Cardiac muscle cell (in vitro differentiated cells and primary cell): ENCODE measurements at regions not wholly inside any gene's neighbourhood (a gene's known extent, or its start where the extent isn't known, plus 50 kb on each side); places are given as distances from the start of the nearest gene placed in this dataset.

Source experiments
- DNase-seq, 2 donors: peaks; one replicate each; pipeline versions ENCODE4 v3.0.0 to v3.0.0-alpha.2; 2010 to 2017; ENCODE audit warnings: low read depth in 1 of 2, low spot score in 1 of 2
- H3K27ac ChIP-seq: fragments of 200-600 bp; sonication (generic); 2 replicates; pipeline ENCODE4 v1.5.1; 2016
- H3K27me3 ChIP-seq: fragments of 200-600 bp; sonication (generic); 2 replicates; pipeline ENCODE4 v1.6.0; 2016; ENCODE audit warnings: control low read depth
- H3K36me3 ChIP-seq: fragments of 200-600 bp; sonication (generic); 2 replicates; pipeline ENCODE4 v1.5.1; 2016; ENCODE audit warnings: control low read depth
- H3K4me1 ChIP-seq: fragments of 200-600 bp; sonication (generic); 2 replicates; pipeline ENCODE4 v1.8.1; 2017; ENCODE audit warnings: low read depth, mild to moderate bottlenecking, mixed run types
- H3K4me3 ChIP-seq: fragments of 200-600 bp; sonication (generic); 2 replicates; pipeline ENCODE4 v1.5.1; 2016; ENCODE audit warnings: mild to moderate bottlenecking
- H3K9me3 ChIP-seq: fragments of 200-600 bp; sonication (generic); 2 replicates; pipeline ENCODE4 v1.5.1; 2017; ENCODE audit warnings: low read depth, mild to moderate bottlenecking, control low read depth
- CTCF ChIP-seq: IDR thresholded peaks from 2 replicates; pipeline ENCODE4 v1.5.1; 2012; ENCODE audit warnings: low read depth, mild to moderate bottlenecking, low read length

GRCh38 chr3:189477614-189478013, 153.6 kb upstream of the TP63 start:
- no peak overlapping the region for H3K27ac ChIP-seq
- H3K27me3 ChIP-seq = no peaks in the 10 kb centered on the region
- no peak for DNase-seq
- TF ChIP-seq CTCF = no peak
- no peaks in the 10 kb centered on the region for H3K4me1 ChIP-seq
- H3K9me3 ChIP-seq = no peaks in the 10 kb centered on the region
- no peaks in the 10 kb centered on the region for H3K36me3 ChIP-seq
- no peak overlapping the region for H3K4me3 ChIP-seq

- no peaks in the 10 kb centered on the region for H3K27me3 ChIP-seq
- no peaks in the 10 kb centered on the region for H3K4me1 ChIP-seq
- DNase-seq = no peak
- H3K36me3 ChIP-seq = no peaks in the 10 kb centered on the region
- no peak for TF ChIP-seq CTCF
- no peak overlapping the region for H3K4me3 ChIP-seq
- no peak overlapping the region for H3K27ac ChIP-seq
- no peaks in the 10 kb centered on the region for H3K9me3 ChIP-seq
Observed at GRCh38 chr3:189486556-189486955, 144.6 kb upstream of the TP63 start.

GRCh38 chr3:189488241-189488767, 142.9 kb upstream of the TP63 start:
- H3K9me3 ChIP-seq = no peaks in the 10 kb centered on the region
- DNase-seq = peak in 1 of 2 donors; percentile 81
- no peak overlapping the region for H3K4me3 ChIP-seq
- no peak overlapping the region for H3K27ac ChIP-seq
- no peaks in the 10 kb centered on the region for H3K36me3 ChIP-seq
- H3K27me3 ChIP-seq = no peaks in the 10 kb centered on the region
- TF ChIP-seq CTCF = no peak
- H3K4me1 ChIP-seq = no peaks in the 10 kb centered on the region

DNA sequence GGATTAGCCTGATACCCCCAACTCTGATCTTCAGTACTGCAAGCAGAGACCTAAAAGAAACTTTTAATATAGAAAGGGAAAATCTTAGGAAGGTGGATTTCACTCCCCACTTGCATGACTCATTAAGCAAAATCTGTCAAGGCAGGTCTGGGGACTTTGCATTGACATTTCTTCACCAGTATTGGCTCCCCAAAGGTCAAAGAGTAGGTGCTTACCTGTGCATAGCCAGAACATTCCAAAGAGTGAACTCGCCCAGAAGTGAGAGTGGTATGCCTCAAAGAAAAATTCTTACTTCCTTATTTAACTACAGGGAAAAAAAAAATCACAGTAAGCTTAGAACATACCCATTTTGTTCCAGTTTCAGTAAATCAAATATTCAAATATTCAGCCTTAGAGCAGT, 140.9 kb upstream of the TP63 start:
- H3K4me3 ChIP-seq = no peak overlapping the region
- H3K27ac ChIP-seq = no peak overlapping the region
- DNase-seq = no peak
- no peaks in the 10 kb centered on the region for H3K4me1 ChIP-seq
- no peaks in the 10 kb centered on the region for H3K36me3 ChIP-seq
- no peaks in the 10 kb centered on the region for H3K27me3 ChIP-seq
- no peaks in the 10 kb centered on the region for H3K9me3 ChIP-seq
- TF ChIP-seq CTCF = no peak

DNA sequence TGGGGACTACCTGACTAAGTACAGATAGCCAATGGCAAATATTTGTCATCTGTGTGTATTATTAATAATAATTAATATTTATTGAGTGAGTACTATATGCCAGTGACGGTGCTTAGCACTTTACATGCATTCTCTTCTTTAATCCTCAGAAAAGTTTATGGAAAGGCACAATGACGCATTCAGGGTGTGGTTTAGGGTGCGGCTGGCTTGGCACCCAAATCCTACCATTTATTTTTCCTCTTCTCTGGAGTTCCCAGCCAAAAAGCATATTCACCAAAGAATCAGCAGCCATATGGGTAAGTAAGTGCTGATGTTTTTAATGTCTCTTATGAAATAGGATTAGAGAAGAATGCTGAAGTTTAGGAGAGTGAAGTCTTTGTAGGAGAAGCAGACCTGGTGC, 140.4 kb upstream of the TP63 start:
- H3K27ac ChIP-seq = no peak overlapping the region
- DNase-seq = no peak
- H3K36me3 ChIP-seq = no peaks in the 10 kb centered on the region
- H3K4me3 ChIP-seq = no peak overlapping the region
- no peaks in the 10 kb centered on the region for H3K9me3 ChIP-seq
- no peaks in the 10 kb centered on the region for H3K4me1 ChIP-seq
- H3K27me3 ChIP-seq = no peaks in the 10 kb centered on the region
- no peak for TF ChIP-seq CTCF

DNA sequence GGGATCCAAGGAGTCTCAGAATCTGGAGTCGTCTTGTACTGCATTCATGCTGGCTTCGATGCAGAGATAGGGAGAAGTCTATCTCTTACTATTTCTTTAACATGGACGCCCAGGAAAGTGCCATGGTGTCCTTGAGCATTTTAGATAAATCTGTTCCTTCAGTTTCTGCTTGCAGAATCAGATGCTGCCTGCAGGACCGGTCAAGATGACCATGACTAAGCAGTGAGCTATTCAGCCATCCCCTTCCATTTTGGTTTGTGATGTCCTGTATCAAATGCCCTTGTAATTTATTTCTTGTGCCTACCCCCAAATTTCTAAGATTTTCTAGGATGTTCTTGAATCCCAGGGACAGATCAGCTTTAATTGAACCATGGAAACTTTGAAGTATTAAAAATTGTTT, 139.4 kb upstream of the TP63 start:
- no peak for DNase-seq
- Histone ChIP-seq H3K9me3 (no peaks in the 10 kb centered on the region), H3K4me3 (no peak overlapping the region), H3K27ac (no peak overlapping the region), H3K36me3 (no peaks in the 10 kb centered on the region), H3K27me3 (no peaks in the 10 kb centered on the region), H3K4me1 (no peaks in the 10 kb centered on the region)
- no peak for TF ChIP-seq CTCF
